Tibial artery (tissue), 4 donors: ENCODE measurements at regions not wholly inside any gene's neighbourhood (a gene's known extent, or its start where the extent isn't known, plus 50 kb on each side); places are given as distances from the start of the nearest gene placed in this dataset.

ENCODE experiments used
- DNase-seq, 2 donors: peaks; one replicate each; pipeline ENCODE4 v3.0.0-alpha.2; 2019
- H3K27ac ChIP-seq, 2 donors: fragments of 200-600 bp; sonication (generic) in 1 of 2; 1 replicate in 1 of 2; 2 replicates in 1 of 2; pipeline ENCODE4 v1.5.1; 2018 to 2019; ENCODE audit warnings: mild to moderate bottlenecking in 1 of 2
- H3K27me3 ChIP-seq, 2 donors: fragments of 200-600 bp; sonication (generic) in 1 of 2; one replicate each; pipeline versions ENCODE4 v1.5.1 to v1.6.0; 2016 to 2019
- H3K36me3 ChIP-seq, 3 donors: fragments of 200-600 bp; sonication (generic) in 2 of 3; one replicate each; pipeline ENCODE4 v1.5.1; 2016 to 2019; ENCODE audit warnings: mild to moderate bottlenecking in 2 of 3
- H3K4me1 ChIP-seq, 4 donors: fragments of 200-600 bp; sonication (generic) in 2 of 4; 1 replicate in 3 of 4; 2 replicates in 1 of 4; pipeline ENCODE4 v1.5.1; 2016 to 2019
- H3K4me3 ChIP-seq, 2 donors: fragments of 200-600 bp; sonication (generic) in 1 of 2; 1 replicate in 1 of 2; 2 replicates in 1 of 2; pipeline ENCODE4 v1.5.1; 2018 to 2019; ENCODE audit warnings: mild to moderate bottlenecking in 2 of 2
- H3K9me3 ChIP-seq, 3 donors: fragments of 200-600 bp; sonication (generic) in 1 of 3; one replicate each; pipeline ENCODE4 v1.5.1; 2016 to 2019
- CTCF ChIP-seq, 2 experiments: fragments of 200-600 bp in 1 of 2; fragments of 450-650 bp in 1 of 2; IDR thresholded peaks; one replicate each; pipeline ENCODE4 v1.5.1; 2017 to 2019; ENCODE audit warnings: antibody characterized with exemption in 2 of 2, mild to moderate bottlenecking in 1 of 2, moderate library complexity in 1 of 2
- intact Hi-C: fragments of 100-400 bp; cut with DNase I; formaldehyde crosslinking; loops from one replicate; pipeline ENCODE4 v1.15.0; 2023; ENCODE audit warnings: low total_unique reads

- H3K36me3 ChIP-seq, result no peaks in the 10 kb centered on the region
- intact Hi-C loops, result no loop called here
- H3K4me3 ChIP-seq, result no peak overlapping the region
- TF ChIP-seq CTCF (IDR thresholded peaks at IDR 0.05), result no peak
- H3K4me1 ChIP-seq, result no peaks in the 10 kb centered on the region
- H3K27me3 ChIP-seq, result no peaks in the 10 kb centered on the region
- no peak overlapping the region for H3K27ac ChIP-seq
- H3K9me3 ChIP-seq, result no peaks in the 10 kb centered on the region
- DNase-seq, result no peak
These were observed 51.7 kb downstream of the UBE2NL start for GRCh38 chrX:143935601-143936000.

GRCh38 chrX:143940119-143940518 is 56.2 kb downstream of the UBE2NL start:
- H3K4me3 ChIP-seq, result no peak overlapping the region
- no peaks in the 10 kb centered on the region for H3K9me3 ChIP-seq
- intact Hi-C loops, result no loop called here
- H3K27ac ChIP-seq, result no peak overlapping the region
- H3K36me3 ChIP-seq, result no peaks in the 10 kb centered on the region
- no peak for DNase-seq
- TF ChIP-seq CTCF (IDR thresholded peaks at IDR 0.05), result no peak
- no peaks in the 10 kb centered on the region for H3K27me3 ChIP-seq
- no peaks in the 10 kb centered on the region for H3K4me1 ChIP-seq

GRCh38 chrX:143945171-143945570 is 61.3 kb downstream of the UBE2NL start:
- no peak for DNase-seq
- intact Hi-C loops, result no loop called here
- H3K9me3 ChIP-seq, result no peaks in the 10 kb centered on the region
- H3K27ac ChIP-seq, result no peak overlapping the region
- H3K4me1 ChIP-seq, result no peaks in the 10 kb centered on the region
- no peaks in the 10 kb centered on the region for H3K36me3 ChIP-seq
- no peaks in the 10 kb centered on the region for H3K27me3 ChIP-seq
- TF ChIP-seq CTCF (IDR thresholded peaks at IDR 0.05), result no peak
- no peak overlapping the region for H3K4me3 ChIP-seq

- Histone ChIP-seq H3K9me3 (no peaks in the 10 kb centered on the region), H3K4me1 (no peaks in the 10 kb centered on the region), H3K27me3 (no peaks in the 10 kb centered on the region), H3K27ac (no peak overlapping the region), H3K4me3 (no peak overlapping the region), H3K36me3 (no peaks in the 10 kb centered on the region)
- TF ChIP-seq CTCF (IDR thresholded peaks at IDR 0.05), result no peak
- intact Hi-C loops, result no loop called here
- no peak for DNase-seq
These were observed 80.7 kb downstream of the UBE2NL start for GRCh38 chrX:143964549-143964948.

GRCh38 chrX:143988356-143988755 is 104.5 kb downstream of the UBE2NL start:
- TF ChIP-seq CTCF (IDR thresholded peaks at IDR 0.05), result no peak
- no peaks in the 10 kb centered on the region for H3K9me3 ChIP-seq
- no peak overlapping the region for H3K27ac ChIP-seq
- H3K27me3 ChIP-seq, result no peaks in the 10 kb centered on the region
- H3K4me1 ChIP-seq, result no peaks in the 10 kb centered on the region
- no peak for DNase-seq
- H3K36me3 ChIP-seq, result no peaks in the 10 kb centered on the region
- no peak overlapping the region for H3K4me3 ChIP-seq
- intact Hi-C loops, result no loop called here

GRCh38 chrX:143994206-143994605 is 110.3 kb downstream of the UBE2NL start:
- no peak overlapping the region for H3K27ac ChIP-seq
- no peaks in the 10 kb centered on the region for H3K36me3 ChIP-seq
- H3K4me3 ChIP-seq, result no peak overlapping the region
- H3K27me3 ChIP-seq, result no peaks in the 10 kb centered on the region
- intact Hi-C loops, result no loop called here
- H3K4me1 ChIP-seq, result no peaks in the 10 kb centered on the region
- no peak for TF ChIP-seq CTCF (IDR thresholded peaks at IDR 0.05)
- H3K9me3 ChIP-seq, result no peaks in the 10 kb centered on the region
- no peak for DNase-seq
